Fibroblast of the conjunctiva (primary cell): ENCODE measurements at regions not wholly inside any gene's neighbourhood (a gene's known extent, or its start where the extent isn't known, plus 50 kb on each side); places are given as distances from the start of the nearest gene placed in this dataset.
A peak's percentile ranks its signal among the peaks of the same experiment; 100 is the strongest.

Experiments used
- DNase-seq: peaks from one replicate; pipeline ENCODE4 v3.0.0-alpha.2; 2010; ENCODE audit warnings: low read depth

GRCh38 chr2:20523799-20524187 lies 76.9 kb downstream of the RHOB start:
- DNase-seq, result no peak

- no peak for DNase-seq
Observed at GRCh38 chr2:20524412-20525040, 77.7 kb downstream of the RHOB start.

GRCh38 chr2:20525041-20526035 lies 78.5 kb downstream of the RHOB start:
- DNase-seq, result peak; percentile 44

GRCh38 chr2:20526160-20526559 lies 79.3 kb downstream of the RHOB start:
- no peak for DNase-seq

- no peak for DNase-seq
Observed at GRCh38 chr2:20526708-20527107, 79.8 kb downstream of the RHOB start.

- DNase-seq, result no peak
Observed at GRCh38 chr2:20528713-20529112, 81.8 kb downstream of the RHOB start.

GRCh38 chr2:20530520-20530919 lies 83.6 kb downstream of the RHOB start:
- no peak for DNase-seq

GRCh38 chr2:20531633-20532262 lies 84.9 kb downstream of the RHOB start:
- no peak for DNase-seq

- no peak for DNase-seq
Observed at GRCh38 chr2:20532634-20533437, 86.0 kb downstream of the RHOB start.

- DNase-seq, result no peak
Observed at GRCh38 chr2:20533993-20534622, 87.2 kb downstream of the RHOB start.

GRCh38 chr2:20534913-20535801 lies 88.3 kb downstream of the RHOB start:
- no peak for DNase-seq

- DNase-seq, result no peak
Observed at GRCh38 chr2:20536619-20537422, 89.9 kb downstream of the RHOB start.

GRCh38 chr2:20537423-20538307 lies 90.8 kb downstream of the RHOB start:
- no peak for DNase-seq

- DNase-seq, result no peak
Observed at GRCh38 chr2:20538308-20539132, 91.6 kb downstream of the RHOB start.

GRCh38 chr2:20539133-20539719 lies 92.4 kb downstream of the RHOB start:
- DNase-seq, result no peak

GRCh38 chr2:20539776-20540586 lies 93.1 kb downstream of the RHOB start:
- no peak for DNase-seq
